Islet precursor cell (in vitro differentiated cells): ENCODE measurements at regions not wholly inside any gene's neighbourhood (a gene's known extent, or its start where the extent isn't known, plus 50 kb on each side); places are given as distances from the start of the nearest gene placed in this dataset.
A peak's percentile ranks its signal among the peaks of the same experiment; 100 is the strongest.

Experiments used
- DNase-seq: peaks from one replicate; pipeline ENCODE4 v3.0.0-alpha.2; 2018

DNA sequence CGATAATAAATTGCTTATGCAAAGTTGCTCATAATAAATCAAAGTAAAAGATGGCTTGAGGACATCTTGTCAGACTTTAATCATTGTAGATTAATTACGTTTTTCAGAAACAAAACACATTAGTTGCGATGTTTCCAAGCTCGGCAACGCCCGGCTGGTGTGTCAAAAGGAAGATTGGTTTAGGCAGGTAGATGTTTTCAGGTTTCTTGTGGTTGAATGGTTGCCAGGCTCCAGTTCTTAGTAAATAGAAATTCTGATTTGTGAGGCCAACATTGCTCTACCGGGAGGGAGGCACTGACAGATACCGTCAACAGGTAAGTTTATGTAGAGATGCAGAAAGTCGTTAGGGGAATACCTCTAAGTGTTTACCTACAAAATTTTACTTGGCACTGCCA, 280.3 kb downstream of the NPR3 start:
- DNase-seq: no peak

DNA sequence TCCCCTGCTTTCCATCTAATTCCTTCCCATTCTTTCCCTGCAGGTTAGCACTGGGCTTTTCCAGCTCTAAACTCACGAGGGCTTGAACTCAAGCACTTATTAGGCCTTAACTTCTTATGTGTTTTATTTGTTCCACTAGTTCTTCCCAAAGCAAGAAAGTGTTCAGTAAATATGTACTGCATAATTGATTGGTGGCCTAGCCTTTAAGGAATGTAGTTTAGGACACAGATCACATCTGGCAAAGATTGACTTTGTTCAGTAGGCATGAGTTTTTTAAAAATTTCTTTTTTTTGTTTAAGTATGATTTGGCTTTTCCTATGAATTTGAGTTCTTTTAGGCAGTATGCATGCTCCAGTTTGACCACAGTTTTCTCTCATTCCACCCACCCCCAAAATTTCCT, 285.2 kb downstream of the NPR3 start:
- no peak for DNase-seq

DNA sequence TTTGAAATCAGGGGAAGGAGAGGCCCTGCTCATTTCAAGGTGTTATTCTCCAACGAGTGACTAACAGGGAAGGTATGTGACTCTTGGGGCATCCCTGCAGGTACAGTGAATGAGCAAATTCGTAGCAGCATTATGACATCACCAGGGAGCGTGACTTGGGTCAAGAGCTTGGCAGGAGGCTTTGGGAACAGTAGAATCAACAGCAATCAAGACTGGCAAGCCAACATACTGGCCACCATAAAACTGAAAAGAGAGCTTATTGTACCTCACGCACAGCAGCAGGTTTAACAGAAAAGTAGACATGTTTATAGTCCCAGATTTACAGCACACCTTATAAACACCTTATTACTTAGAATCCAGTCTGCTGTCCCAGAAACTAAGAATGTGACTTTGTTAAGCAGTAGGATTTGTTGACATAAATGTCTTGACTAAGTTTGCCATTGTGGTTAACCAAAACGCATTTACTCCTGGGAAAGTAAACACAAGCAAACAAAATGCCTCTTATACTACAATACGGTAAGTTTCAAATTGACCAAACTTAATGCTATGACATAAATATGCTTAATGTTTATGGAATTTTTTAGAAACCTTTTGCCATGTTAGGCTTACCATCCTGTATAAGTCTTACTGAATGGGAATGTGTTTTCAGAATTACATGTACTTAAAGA, 297.8 kb downstream of the NPR3 start:
- peak; percentile 73 for DNase-seq

DNA sequence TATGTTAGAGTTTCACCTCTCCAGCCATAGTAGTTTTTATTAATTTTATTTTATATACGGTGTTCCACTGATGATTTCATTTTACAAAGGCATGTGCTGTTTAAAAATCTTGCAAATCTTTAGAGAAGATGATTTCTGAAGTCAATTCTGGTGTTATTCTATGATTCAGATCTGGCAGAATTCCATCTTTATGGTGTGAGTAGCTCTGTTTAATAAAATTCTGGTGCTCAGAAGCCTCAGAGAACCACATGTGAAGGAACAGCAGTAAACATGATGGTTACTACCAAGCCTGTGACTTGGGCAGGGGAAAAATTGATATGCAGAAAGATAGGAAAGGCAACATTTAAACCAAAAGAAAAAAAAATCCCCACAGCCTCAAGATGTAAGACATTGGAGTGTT, 299.7 kb downstream of the NPR3 start:
- DNase-seq: no peak

DNA sequence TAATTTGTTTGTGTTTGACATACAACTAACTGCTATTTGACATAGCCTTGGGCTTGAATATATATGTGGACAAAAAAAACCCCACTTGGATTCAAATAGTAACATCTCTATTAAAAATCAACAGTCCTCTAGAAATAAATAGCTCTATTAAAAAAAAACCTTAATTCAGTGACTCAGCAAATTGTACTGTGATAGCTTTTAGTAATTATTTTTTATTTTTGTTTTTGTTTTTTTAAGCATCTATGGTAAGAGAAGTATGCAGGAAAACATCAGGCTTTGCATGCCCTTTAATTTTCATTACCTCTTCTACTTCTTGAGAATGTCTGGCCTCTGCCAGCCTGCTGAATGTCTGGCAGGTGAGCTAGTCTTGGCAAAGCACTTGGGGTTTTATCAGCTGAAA, 300.7 kb downstream of the NPR3 start:
- no peak for DNase-seq

DNA sequence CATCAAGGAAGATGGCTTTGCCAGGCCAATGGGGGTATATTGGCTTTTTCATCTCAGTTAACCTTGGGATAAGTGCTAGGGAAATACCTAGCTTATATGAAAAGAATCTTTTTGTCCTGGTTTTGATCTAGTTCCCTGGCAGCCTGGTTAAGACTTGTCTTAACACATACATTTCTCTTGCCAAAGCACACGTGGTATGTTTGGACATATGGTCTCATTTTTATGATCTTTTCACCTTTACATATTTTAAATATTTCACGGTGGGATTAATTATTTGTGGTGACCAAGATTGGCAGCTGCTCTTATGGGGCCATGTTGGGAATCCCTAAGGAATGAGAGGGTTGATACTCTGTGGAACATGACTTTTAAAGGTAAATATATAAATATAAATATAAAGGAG, 312.5 kb downstream of the NPR3 start:
- DNase-seq: no peak

DNA sequence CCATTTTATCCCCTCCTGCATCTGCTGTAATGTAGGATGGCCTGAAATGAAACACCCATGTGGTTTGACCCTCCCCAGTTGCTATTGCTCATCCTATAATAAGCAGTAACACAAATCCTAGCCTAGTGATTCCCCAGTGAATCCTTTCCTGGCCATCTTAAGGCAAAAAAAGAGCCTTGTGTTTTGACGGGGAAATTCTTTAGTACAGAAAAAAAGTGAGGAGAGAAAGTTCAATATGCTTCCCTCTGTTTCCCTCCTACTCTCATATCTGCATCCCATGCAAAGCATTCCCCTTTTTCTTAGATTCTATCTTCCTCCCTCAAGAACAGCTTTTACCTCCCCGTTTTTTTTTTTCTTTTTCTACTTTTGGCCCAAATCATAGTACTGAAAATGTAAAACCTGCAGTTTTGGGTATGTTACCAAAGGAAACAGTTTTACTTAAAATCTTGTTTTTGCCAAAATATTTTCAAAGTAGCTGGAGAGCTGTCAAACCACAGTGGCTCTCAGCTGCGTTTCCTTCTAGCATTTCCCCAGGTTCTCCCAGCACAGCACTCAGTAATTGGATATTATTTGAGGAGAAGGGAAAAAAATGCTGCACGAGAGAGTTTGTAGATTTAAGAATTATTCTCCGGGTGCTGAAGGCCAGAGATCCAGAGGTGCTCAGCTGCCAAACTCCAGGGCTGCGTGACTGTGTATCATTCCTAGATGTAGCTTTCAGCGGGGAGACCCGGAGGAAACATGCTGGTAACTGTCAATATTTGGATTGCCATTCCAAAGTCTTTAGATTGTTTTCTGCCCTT, 321.4 kb downstream of the NPR3 start:
- no peak for DNase-seq

DNA sequence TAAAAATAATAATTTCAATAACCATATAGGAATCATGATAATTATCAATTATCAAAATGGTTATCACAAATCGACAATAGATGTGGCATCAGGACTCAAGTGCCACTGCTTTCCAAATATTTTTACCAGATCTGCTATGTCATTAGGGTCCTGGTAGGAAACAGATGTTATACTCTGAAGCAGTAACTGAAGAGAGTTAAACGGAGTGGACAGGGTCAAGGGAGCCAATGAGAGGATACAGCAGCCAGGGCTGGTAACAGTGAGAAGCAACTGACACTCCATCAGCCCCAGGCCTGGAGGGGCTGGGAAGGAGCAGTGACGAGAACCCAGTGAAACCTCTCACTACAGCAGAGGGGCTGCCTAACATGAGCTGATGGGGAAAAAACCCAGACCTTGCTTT, 322.4 kb downstream of the NPR3 start:
- DNase-seq: no peak

DNA sequence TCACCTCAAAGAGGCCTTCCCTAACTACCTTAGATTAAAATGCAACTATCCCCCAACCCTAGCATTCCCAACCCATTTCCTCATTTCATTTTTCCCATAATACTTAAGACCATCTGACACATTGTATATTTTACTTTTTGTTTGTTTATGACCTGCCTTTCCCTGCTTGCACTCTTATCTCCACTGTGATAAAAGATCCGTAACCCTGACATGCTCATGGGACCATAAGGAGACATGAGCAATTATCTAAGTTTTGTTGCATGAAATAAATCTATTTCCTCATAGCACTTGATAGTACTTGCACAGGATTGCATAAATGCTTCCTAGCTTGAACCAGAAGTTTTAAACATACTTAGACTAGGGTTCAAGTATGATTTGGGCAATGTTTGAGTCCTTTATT, 323.7 kb downstream of the NPR3 start:
- no peak for DNase-seq

DNA sequence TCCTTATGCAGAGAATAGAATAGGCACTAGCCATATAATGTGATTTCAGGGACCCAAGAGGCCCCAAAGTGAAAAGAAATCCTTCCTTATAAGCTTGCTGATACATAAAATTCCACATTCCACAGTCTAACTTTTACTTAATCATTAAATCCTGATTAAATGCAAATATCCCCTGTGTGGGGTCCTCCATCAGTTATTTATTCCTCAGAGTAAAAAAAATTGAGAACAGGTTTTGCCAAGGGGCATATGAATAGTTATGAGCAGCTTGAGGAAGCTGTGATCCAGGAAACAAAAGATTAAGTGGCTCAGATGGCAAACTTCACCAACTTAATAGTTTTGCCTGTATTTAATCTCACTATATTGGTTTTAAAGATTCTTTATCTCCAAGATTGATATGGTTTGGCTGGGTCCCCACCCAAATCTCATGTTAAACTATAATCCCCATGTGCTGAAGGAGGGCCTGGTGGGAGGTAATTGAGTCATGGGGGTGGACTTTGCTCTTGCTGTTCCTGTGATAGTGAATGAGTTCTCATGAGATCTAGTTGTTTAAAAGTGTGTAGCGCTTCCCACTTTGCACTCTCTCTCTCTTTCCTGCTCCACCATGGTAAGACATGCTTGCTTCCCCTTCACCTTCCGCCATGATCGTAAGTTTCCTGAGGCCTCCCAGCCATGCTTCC, 324.9 kb downstream of the NPR3 start:
- no peak for DNase-seq

DNA sequence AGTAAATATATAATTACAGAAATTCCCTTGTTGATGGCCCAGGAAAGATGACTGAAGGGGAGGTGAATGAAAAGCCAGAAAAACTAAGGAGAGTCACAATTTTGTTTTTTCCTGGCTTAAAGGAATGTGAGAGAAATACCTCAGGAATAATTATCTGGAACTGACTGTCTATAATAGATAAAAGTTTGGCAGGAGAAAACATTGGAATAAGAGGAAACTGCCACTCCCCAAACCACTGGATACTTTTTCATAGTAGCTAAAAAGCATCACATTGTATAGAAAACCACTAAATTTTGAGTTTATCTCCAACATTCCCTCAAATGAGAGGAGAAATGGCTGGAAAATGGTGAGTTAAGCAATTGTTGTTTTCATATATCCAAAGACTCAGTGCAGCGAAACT, 326.0 kb downstream of the NPR3 start:
- no peak for DNase-seq

DNA sequence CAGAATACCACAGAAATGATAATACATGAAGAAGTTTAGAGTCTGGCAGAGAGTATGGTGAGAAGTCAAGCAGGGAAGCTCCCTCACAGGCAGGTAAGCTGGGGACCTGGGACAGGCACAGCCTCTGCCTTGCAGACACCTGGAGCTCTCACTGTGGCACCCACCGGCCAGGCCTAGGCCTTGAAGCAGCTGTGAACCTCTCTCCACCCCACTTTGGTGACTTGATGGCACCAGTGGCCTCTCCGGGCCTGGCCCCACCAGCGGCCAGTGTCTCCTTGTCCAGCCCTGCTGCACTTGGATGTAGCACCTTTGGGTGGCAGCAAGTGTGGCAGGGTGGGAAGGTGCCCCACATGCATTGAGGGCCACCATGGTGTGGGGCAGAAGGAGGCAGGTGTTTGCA, 330.5 kb downstream of the NPR3 start:
- no peak for DNase-seq

DNA sequence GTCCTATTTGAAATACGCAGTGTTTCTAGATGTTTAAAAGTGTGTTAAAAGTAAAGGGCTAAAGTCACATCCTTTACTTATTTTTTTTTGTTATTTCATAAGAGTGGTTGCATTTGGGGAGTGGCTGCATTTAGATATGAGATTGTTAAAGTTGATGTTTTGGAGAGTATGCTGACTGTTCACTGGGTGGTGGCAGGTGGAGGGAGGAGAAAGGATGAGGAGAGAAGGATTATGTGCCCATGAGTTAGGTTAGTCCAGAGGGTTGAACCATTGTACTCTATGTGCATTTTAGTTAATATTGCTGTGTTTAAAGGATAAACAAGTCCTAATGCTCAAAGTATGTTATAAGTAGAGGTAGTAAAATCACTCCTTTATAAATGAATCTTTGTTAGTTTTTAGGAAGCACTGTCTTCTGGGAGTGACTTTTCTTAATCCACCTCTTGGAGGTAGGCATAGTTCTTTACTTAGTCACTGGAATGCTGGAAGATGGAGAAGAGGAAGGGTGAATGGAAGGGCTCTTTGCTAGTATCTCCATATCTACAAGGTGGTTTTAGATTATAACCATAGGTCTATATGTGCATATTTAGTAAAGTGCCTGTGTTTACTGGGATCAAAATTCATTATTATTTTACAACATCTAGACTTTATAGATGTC, 332.3 kb downstream of the NPR3 start:
- no peak for DNase-seq

DNA sequence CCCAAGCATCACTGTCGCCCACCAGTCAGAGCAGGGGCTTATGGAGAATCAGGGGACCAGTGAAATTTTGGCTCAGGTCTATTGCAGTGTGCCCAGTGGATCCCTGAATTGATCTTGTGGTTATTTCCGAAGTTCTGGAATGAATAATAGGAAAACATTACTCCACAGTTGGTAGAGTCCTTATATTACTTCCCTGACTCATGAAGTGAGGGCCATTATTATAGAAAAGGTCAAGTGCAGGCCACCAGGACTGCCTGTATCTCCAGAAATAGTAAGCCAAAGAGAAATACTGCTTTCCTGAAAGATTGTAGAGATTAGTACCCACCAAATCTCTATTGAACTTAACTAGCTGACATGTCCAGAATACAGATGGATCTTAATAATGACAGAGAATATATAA, 335.0 kb downstream of the NPR3 start:
- DNase-seq: no peak

DNA sequence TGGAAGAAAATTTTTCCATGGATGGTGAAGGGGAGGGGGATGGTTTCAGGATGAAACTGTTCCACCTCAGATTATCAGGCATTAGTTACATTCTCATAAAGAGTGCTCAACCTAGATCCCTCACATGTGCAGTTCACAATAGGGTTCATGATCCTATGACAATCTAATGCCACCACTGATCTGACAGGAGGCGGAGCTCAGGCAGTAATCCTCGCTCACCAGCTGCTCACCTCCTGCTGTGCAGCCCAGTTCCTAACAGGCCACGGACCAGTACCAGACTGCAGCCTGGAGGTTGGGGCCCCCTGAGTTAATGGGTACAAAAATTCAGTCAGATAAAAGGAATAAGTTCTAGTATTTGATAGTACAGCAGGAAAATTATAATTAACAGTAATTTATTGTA, 337.2 kb downstream of the NPR3 start:
- DNase-seq: no peak

DNA sequence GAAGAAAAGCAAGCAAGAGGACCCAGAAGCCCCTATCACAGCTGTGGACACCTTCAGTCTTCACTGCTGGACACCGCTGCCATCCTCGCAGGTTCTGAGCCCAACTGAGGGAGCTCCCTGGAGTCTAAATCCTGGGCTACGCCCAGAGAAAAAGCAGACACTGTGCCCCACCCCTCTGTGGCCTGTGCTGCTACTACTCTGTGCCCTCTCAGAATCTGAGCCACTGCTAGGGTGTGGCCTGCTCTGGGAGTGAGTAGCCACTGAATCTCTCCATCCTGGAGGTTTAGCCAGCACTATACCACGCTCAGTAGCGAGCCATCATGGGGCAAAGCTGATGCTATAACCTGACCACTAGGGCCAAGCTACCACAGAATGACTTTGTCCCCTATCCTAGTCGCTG, 338.2 kb downstream of the NPR3 start:
- peak; percentile 55 for DNase-seq

DNA sequence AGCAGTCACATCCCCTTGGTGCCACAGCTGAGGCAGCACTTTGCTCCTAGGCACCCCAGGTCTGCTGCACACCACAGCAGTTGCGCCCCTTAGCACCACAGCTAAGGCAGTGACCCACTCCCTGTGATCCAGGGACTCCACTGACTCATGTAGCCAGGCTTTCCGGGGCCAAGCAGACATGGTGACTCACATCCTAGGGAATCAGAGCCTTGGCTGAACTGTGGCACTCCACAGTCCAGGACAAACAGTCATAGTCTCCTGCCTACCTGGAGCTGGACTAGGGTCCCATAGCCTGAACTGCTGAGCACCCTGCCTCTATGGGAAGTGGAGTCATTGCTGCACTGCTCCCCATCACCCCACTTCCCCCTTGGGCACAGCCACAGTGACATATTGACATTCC, 338.7 kb downstream of the NPR3 start:
- DNase-seq: peak; percentile 89

DNA sequence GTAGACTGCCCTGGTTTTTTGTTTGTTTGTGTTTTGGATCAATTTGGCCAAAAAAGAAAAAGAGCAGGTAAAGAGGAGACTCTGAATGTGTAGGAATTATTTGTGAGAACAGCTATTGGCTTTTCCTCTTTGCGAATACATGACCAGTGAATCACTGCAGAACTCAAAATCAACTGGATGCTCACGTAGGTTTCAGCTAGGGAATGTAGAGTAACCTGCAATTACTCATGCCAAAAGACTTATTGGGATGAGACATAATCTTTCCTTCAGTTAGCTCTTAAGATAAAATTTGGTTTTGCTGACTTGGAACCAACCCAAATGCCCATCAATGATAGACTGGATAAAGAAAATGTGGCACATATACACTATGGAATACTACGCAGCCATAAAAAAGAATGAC, 348.0 kb downstream of the NPR3 start:
- DNase-seq: no peak

DNA sequence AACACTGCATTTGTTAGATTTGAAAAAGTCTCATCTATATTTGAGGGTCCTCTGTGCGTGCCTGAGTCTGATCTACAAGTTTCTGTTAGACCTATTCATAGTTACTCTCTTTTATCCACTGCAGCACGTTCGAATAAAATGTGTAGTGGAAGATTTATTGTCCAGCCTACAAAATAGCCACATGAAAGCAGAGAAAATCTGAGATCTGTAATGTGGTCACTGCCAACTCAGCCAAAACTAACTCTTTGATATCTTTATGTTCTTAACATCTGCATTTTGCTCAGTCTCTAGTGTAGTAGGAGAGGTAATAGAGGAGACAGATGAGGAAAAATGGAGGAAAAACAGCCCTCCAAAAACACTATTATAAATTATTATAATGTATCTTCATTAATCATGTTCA, 354.0 kb downstream of the NPR3 start:
- no peak for DNase-seq

DNA sequence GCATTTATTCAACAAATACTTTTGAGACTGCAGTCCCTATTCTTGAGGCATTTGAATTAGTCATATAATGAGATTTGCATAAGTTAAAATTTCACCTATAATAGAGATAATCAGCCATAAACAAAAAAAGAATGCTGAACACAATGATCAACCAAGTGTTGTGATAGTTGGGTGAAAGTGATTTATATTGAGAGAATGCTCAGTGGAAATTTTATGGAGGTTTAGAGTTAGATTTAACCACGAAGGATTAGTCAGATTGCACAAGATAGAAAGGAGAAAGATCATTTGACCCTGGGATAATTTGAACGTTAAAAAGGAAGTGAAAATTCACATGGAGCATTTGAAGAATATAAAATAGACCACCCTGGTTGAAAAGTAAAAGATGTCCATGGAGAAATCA, 356.2 kb downstream of the NPR3 start:
- DNase-seq: no peak

DNA sequence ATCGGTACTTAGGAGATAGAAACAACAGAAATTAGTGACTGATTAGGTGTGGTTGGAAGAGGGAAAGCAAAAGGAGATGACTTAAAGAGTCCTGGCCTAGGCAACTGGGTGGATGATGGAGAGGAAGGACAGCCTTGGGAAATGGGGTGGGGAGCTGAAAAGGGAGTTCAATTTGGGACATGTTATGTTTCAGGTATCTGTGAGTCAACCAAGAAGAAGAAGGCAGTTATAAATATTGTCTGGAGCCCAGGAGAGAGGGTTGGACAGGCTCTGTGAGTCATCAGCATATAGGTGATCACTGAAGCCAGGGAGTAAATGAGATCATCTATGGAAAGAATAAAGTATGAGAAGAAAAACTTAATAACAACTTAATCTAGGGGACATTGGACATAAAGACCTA, 357.7 kb downstream of the NPR3 start:
- no peak for DNase-seq

DNA sequence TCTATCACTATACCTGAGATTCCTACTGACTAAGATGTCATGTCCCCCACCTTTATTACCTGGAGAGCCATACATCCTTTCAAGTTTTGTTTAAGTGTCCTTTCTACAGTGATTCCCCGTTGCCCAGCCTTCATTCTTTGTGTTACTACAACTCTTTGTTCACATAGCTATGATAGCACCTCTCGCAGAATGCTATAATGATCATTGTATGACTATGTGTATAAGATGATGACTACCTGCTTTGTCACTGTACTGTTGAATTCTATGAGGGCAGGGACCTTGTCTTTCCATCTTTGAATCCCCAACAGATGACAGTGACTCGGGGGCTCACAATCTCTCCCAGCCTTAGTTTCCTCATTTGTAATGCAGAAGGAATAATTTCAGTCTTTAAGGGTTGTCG, 361.2 kb downstream of the NPR3 start:
- no peak for DNase-seq

DNA sequence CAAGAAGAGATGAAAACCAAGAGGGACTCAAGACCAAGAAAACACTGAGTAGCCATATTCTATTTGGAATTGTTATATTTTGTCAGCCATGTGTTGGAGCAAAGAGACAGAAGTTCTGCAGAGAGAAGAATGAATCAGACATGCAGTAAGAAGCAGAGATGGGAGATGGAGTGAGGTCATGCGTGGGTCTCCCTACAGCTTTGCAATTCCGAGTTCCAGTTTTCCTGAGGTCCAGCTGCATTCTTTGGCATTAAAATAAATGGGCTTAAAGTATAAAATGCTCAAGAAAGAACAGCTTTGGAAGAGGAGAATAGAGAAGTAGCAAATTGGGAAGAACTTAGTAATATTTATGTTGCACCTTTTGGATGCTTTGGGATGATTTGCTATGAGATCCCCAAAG, 361.6 kb downstream of the NPR3 start:
- no peak for DNase-seq

DNA sequence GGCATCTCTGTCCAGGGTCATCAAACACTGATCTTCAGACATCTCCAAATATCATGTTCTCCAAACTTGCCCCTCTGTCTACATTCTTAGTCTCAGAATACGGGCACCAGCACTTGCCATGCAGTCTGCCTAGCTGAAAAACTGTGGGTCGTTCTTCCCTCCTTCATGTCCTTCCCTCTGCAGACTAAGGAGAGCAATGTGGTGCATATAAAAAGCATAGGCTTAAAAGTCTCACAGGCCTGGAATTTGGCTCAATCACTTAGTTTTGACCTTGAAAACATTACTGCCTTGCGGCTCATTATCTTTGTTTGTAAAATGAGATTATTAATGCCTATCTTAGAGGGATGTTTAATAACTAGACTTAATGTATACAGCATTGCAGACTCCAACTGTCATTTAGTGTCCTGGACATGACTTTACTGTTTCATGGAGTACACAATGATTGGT, 362.8 kb downstream of the NPR3 start:
- no peak for DNase-seq
